Hippocampal formation (tissue), 2 donors: ENCODE measurements at regions not wholly inside any gene's neighbourhood (a gene's known extent, or its start where the extent isn't known, plus 50 kb on each side); places are given as distances from the start of the nearest gene placed in this dataset.
"Not testable (repeated sequence)": the region's sequence is repeated elsewhere in the genome, so short reads cannot be mapped to it uniquely, and the experiment has no call there.

Experiments used
- DNase-seq, 2 donors: peaks; one replicate each; lab custom pipeline; 2025; lab: John Stamatoyannopoulos, UW

GRCh38 chr16:60681043-60681442, 1355.2 kb downstream of the CDH8 start:
- DNase-seq = no peak

- DNase-seq = no peak
Measured at GRCh38 chr16:60675022-60675421, 1361.2 kb downstream of the CDH8 start.

GRCh38 chr16:60674241-60674640, 1362.0 kb downstream of the CDH8 start:
- DNase-seq = no peak

GRCh38 chr16:60655514-60656153, 1380.6 kb downstream of the CDH8 start:
- no peak for DNase-seq

- no peak for DNase-seq
Measured at GRCh38 chr16:60651346-60651745, 1384.9 kb downstream of the CDH8 start.

- DNase-seq = no peak
Measured at GRCh38 chr16:60648290-60648689, 1387.9 kb downstream of the CDH8 start.

- DNase-seq = not testable (repeated sequence)
Measured at GRCh38 chr16:60647388-60647787, 1388.8 kb downstream of the CDH8 start.

GRCh38 chr16:60646631-60647030, 1389.6 kb downstream of the CDH8 start:
- DNase-seq = no peak

- no peak for DNase-seq
Measured at GRCh38 chr16:60645541-60645940, 1390.7 kb downstream of the CDH8 start.

- DNase-seq = no peak
Measured at GRCh38 chr16:60642956-60643355, 1393.3 kb downstream of the CDH8 start.

- no peak for DNase-seq
Measured at GRCh38 chr16:60641067-60641665, 1395.1 kb downstream of the CDH8 start.

- no peak for DNase-seq
Measured at GRCh38 chr16:60640038-60640437, 1396.2 kb downstream of the CDH8 start.

- not testable (repeated sequence) for DNase-seq
Measured at GRCh38 chr16:60636636-60637035, 1399.6 kb downstream of the CDH8 start.

GRCh38 chr16:60636117-60636516, 1400.1 kb downstream of the CDH8 start:
- DNase-seq = no peak

GRCh38 chr16:60635548-60635947, 1400.7 kb downstream of the CDH8 start:
- DNase-seq = no peak

GRCh38 chr16:60611844-60612243, 1424.4 kb downstream of the CDH8 start:
- DNase-seq = no peak

GRCh38 chr16:60608971-60609370, 1427.3 kb downstream of the CDH8 start:
- no peak for DNase-seq

- not testable (repeated sequence) for DNase-seq
Measured at GRCh38 chr16:60605652-60606051, 1430.6 kb downstream of the CDH8 start.

- no peak for DNase-seq
Measured at GRCh38 chr16:60605176-60605575, 1431.1 kb downstream of the CDH8 start.

- DNase-seq = no peak
Measured at GRCh38 chr16:60586493-60586892, 1449.7 kb downstream of the CDH8 start.

- DNase-seq = no peak
Measured at GRCh38 chr16:60582528-60582927, 1453.7 kb downstream of the CDH8 start.

GRCh38 chr16:60566901-60567300, 1469.3 kb downstream of the CDH8 start:
- DNase-seq = no peak

- DNase-seq = no peak
Measured at GRCh38 chr16:60564588-60564987, 1471.7 kb downstream of the CDH8 start.

- no peak for DNase-seq
Measured at GRCh38 chr16:60563166-60563565, 1473.1 kb downstream of the CDH8 start.
